ENCODE measurements at regions not wholly inside any gene's neighbourhood (a gene's known extent, or its start where the extent isn't known, plus 50 kb on each side); places are given as distances from the start of the nearest gene placed in this dataset.
A peak's percentile ranks its signal among the peaks of the same experiment; 100 is the strongest.

GRCh38 chr17:54770836-54771235 lies 129.8 kb upstream of the TOM1L1 start:
- Histone ChIP-seq H3K4me1 (ENCODE audit: control insufficient read depth, insufficient read depth, low read length) (peaks cover 6% of the 10 kb centered on the region), H3K4me3 (ENCODE audit: low read length) (no peak overlapping the region), H3K27ac (ENCODE audit: low read depth, low read length) (no peak overlapping the region), H3K36me3 (ENCODE audit: control insufficient read depth, insufficient read depth, low read length) (no peaks in the 10 kb centered on the region), H3K9ac (ENCODE audit: extremely low read depth, low read length, poor library complexity, severe bottlenecking) (no peak overlapping the region), H3K27me3 (ENCODE audit: control insufficient read depth, insufficient read depth, low read length, poor library complexity, severe bottlenecking) (no peaks in the 10 kb centered on the region), H3K9me3 (ENCODE audit: control insufficient read depth, low read length) (no peaks in the 10 kb centered on the region)
- TF ChIP-seq, protein P1, sequence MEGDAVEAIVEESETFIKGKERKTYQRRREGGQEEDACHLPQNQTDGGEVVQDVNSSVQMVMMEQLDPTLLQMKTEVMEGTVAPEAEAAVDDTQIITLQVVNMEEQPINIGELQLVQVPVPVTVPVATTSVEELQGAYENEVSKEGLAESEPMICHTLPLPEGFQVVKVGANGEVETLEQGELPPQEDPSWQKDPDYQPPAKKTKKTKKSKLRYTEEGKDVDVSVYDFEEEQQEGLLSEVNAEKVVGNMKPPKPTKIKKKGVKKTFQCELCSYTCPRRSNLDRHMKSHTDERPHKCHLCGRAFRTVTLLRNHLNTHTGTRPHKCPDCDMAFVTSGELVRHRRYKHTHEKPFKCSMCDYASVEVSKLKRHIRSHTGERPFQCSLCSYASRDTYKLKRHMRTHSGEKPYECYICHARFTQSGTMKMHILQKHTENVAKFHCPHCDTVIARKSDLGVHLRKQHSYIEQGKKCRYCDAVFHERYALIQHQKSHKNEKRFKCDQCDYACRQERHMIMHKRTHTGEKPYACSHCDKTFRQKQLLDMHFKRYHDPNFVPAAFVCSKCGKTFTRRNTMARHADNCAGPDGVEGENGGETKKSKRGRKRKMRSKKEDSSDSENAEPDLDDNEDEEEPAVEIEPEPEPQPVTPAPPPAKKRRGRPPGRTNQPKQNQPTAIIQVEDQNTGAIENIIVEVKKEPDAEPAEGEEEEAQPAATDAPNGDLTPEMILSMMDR (conservative IDR thresholded peaks at IDR 0.05): no peak
- Mint-ChIP-seq H3K4me3 (no peak overlapping the region), H3K4me1 (peaks cover 21% of the 10 kb centered on the region), H3K27ac (peak overlapping the region; percentile 14), H3K9me3 (no peaks in the 10 kb centered on the region), H3K36me3 (ENCODE audit: low read depth) (no peaks in the 10 kb centered on the region), H3K27me3 (ENCODE audit: insufficient read depth) (no peaks in the 10 kb centered on the region)
- no peak for DNase-seq
- WGBS, 2 experiments (ENCODE audit: insufficient coverage in 1 of 2, insufficient read length in 1 of 2): 93 to 97% methylated on average over 2 of the region's 2 CpGs

- no peaks in the 10 kb centered on the region for H3K36me3 Mint-ChIP-seq (ENCODE audit: low read depth)
- H3K27ac Mint-ChIP-seq: peak overlapping the region; percentile 14
- no peaks in the 10 kb centered on the region for H3K27me3 ChIP-seq (ENCODE audit: control insufficient read depth, insufficient read depth, low read length, poor library complexity, severe bottlenecking)
- DNase-seq: no peak
- H3K9me3 ChIP-seq (ENCODE audit: control insufficient read depth, low read length): no peaks in the 10 kb centered on the region
- no peaks in the 10 kb centered on the region for H3K27me3 Mint-ChIP-seq (ENCODE audit: insufficient read depth)
- 86% methylated on average over 1 of the region's 1 CpG; no CpG with 5 or more reads in 1 of the 2 experiments for WGBS, 2 experiments (ENCODE audit: insufficient coverage in 1 of 2, insufficient read length in 1 of 2)
- no peak overlapping the region for H3K27ac ChIP-seq (ENCODE audit: low read depth, low read length)
- H3K4me3 ChIP-seq (ENCODE audit: low read length): no peak overlapping the region
- H3K9ac ChIP-seq (ENCODE audit: extremely low read depth, low read length, poor library complexity, severe bottlenecking): no peak overlapping the region
- H3K9me3 Mint-ChIP-seq: no peaks in the 10 kb centered on the region
- H3K4me1 ChIP-seq (ENCODE audit: control insufficient read depth, insufficient read depth, low read length): peaks cover 6% of the 10 kb centered on the region
- peaks cover 21% of the 10 kb centered on the region for H3K4me1 Mint-ChIP-seq
- H3K36me3 ChIP-seq (ENCODE audit: control insufficient read depth, insufficient read depth, low read length): no peaks in the 10 kb centered on the region
- H3K4me3 Mint-ChIP-seq: no peak overlapping the region
- TF ChIP-seq, protein P1 (conservative IDR thresholded peaks at IDR 0.05): no peak
These were observed 129.2 kb upstream of the TOM1L1 start for GRCh38 chr17:54771409-54771915.

DNA sequence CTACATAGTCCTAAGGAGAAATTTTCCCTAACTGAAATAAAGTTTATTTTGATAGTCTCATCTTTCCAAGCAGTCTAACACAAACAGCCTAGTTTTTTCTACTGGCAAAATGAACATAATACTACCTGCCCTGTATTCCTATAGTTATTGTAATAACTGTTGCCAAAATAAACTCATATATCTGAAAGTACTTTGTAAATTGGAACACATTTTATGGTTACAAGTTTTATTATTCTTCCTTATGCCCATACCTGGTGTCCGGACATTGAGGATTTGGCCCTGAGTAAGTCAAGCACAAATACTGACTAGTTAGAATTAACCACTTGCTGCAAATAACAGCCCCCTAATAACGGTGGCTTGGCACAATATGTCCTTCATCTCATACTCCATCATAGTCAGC lies 120.4 kb upstream of the TOM1L1 start:
- H3K36me3 Mint-ChIP-seq (ENCODE audit: low read depth): no peaks in the 10 kb centered on the region
- Histone ChIP-seq H3K36me3 (ENCODE audit: control insufficient read depth, insufficient read depth, low read length) (no peaks in the 10 kb centered on the region), H3K9ac (ENCODE audit: extremely low read depth, low read length, poor library complexity, severe bottlenecking) (no peak overlapping the region), H3K27me3 (ENCODE audit: control insufficient read depth, insufficient read depth, low read length, poor library complexity, severe bottlenecking) (no peaks in the 10 kb centered on the region), H3K27ac (ENCODE audit: low read depth, low read length) (no peak overlapping the region), H3K4me3 (ENCODE audit: low read length) (no peak overlapping the region), H3K9me3 (ENCODE audit: control insufficient read depth, low read length) (no peaks in the 10 kb centered on the region), H3K4me1 (ENCODE audit: control insufficient read depth, insufficient read depth, low read length) (peaks cover 3% of the 10 kb centered on the region)
- H3K4me3 Mint-ChIP-seq: no peak overlapping the region
- TF ChIP-seq, protein P1 (conservative IDR thresholded peaks at IDR 0.05): no peak
- WGBS, 2 experiments (ENCODE audit: insufficient coverage in 1 of 2, insufficient read length in 1 of 2): 94 to 100% methylated on average over 1 to 2 of the region's 2 CpGs
- no peaks in the 10 kb centered on the region for H3K9me3 Mint-ChIP-seq
- H3K27me3 Mint-ChIP-seq (ENCODE audit: insufficient read depth): no peaks in the 10 kb centered on the region
- peaks cover 10% of the 10 kb centered on the region for H3K4me1 Mint-ChIP-seq
- H3K27ac Mint-ChIP-seq: no peak overlapping the region
- DNase-seq: no peak

Data from endodermal cell (in vitro differentiated cells).